ENCODE measurements at regions not wholly inside any gene's neighbourhood (a gene's known extent, or its start where the extent isn't known, plus 50 kb on each side); places are given as distances from the start of the nearest gene placed in this dataset.

DNA sequence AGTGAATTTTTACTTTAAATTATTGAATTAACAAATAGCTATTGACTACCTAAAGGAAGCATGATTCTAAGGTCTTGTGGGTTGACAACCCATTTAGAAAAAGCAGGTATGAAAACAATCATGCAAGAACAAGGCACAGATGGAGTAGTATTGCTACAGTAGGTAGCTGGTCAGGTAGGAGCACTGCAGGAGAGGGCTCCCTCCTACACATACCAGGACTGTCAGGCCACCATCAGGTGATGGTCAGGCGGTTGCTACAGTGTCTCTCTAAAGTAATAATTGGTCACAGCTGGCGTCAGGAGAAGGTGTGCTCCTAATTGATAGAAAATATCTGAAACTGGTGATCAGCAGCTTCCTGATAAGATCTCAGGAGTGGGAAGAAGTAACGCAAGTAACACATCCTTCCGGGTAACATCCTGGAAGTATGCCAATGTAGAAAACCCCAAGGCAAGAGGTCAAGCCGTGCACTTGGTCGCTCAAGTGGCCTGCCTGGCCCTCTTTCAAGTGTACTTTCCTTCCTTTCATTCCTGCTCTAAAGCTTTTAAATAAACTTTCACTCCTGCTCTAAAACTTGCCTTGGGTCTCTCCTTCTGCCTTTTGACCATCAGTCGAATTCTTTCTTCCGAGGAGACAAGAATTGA lies 486.5 kb downstream of the TMEM114 start:
- H3K27ac Mint-ChIP-seq (ENCODE audit: unreplicated experiment), result no peak overlapping the region
- H3K27me3 Mint-ChIP-seq (ENCODE audit: unreplicated experiment), result no peaks in the 10 kb centered on the region
- TF ChIP-seq, protein P1, sequence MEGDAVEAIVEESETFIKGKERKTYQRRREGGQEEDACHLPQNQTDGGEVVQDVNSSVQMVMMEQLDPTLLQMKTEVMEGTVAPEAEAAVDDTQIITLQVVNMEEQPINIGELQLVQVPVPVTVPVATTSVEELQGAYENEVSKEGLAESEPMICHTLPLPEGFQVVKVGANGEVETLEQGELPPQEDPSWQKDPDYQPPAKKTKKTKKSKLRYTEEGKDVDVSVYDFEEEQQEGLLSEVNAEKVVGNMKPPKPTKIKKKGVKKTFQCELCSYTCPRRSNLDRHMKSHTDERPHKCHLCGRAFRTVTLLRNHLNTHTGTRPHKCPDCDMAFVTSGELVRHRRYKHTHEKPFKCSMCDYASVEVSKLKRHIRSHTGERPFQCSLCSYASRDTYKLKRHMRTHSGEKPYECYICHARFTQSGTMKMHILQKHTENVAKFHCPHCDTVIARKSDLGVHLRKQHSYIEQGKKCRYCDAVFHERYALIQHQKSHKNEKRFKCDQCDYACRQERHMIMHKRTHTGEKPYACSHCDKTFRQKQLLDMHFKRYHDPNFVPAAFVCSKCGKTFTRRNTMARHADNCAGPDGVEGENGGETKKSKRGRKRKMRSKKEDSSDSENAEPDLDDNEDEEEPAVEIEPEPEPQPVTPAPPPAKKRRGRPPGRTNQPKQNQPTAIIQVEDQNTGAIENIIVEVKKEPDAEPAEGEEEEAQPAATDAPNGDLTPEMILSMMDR (IDR thresholded peaks at IDR 0.05), result no peak
- H3K9me3 Mint-ChIP-seq (ENCODE audit: unreplicated experiment), result peaks cover 33% of the 10 kb centered on the region
- no peak for DNase-seq (ENCODE audit: extremely low spot score, unreplicated experiment)
- H3K36me3 Mint-ChIP-seq (ENCODE audit: unreplicated experiment), result no peaks in the 10 kb centered on the region
- H3K4me1 Mint-ChIP-seq (ENCODE audit: unreplicated experiment), result no peaks in the 10 kb centered on the region
- no peak overlapping the region for H3K4me3 Mint-ChIP-seq (ENCODE audit: unreplicated experiment)

DNA sequence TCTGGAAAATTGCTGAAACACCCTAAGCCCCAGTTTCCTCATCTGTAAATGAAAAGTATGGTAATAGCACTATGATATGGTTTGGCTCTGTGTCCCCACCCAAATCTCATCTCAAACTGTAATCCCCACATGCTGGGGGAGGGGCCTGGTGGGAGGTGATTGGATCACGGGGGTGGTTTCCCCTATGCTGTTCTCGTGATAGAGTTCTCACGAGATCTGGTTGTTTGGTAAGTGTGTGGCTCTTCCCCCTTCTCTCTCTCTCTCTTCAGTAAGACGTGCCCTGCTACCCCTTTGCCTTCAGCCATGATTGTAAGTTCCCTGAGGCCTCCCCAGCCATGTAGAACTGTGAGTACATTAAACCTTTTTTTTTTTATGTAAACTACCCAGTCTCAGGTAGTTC lies 490.7 kb downstream of the TMEM114 start:
- Mint-ChIP-seq H3K9me3 (ENCODE audit: unreplicated experiment) (peaks cover 39% of the 10 kb centered on the region), H3K4me1 (ENCODE audit: unreplicated experiment) (no peaks in the 10 kb centered on the region), H3K27me3 (ENCODE audit: unreplicated experiment) (no peaks in the 10 kb centered on the region), H3K36me3 (ENCODE audit: unreplicated experiment) (no peaks in the 10 kb centered on the region), H3K4me3 (ENCODE audit: unreplicated experiment) (no peak overlapping the region), H3K27ac (ENCODE audit: unreplicated experiment) (no peak overlapping the region)
- no peak for DNase-seq (ENCODE audit: extremely low spot score, unreplicated experiment)
- TF ChIP-seq, protein P1 (IDR thresholded peaks at IDR 0.05), result no peak

DNA sequence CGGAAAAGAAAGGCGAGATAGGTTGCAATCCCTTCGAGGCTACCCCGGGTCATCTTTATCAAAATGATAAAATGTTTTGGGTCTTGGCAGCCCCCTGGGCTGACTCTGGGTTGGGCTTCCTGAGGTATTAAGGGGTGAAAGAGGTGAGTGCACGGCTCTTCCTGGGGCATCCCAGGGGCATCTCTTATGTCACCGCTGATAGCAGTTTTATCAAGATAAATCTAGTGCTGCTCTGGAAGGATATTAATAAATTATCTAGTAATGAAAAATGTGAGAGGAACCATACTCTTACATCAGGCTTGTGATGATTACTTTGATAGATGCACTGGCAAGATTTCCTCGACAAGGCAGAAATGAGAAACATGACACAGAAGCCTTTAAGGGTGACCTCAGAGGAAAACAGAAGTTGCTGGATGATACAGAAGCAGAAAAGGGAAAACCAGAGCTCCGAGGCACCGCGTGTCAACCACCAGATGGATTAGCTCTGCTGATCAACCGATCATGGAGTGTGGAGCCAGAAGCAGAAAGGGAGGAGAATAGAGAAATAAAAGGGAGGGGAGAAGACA lies 491.3 kb downstream of the TMEM114 start:
- Mint-ChIP-seq H3K27me3 (ENCODE audit: unreplicated experiment) (no peaks in the 10 kb centered on the region), H3K4me1 (ENCODE audit: unreplicated experiment) (no peaks in the 10 kb centered on the region), H3K36me3 (ENCODE audit: unreplicated experiment) (no peaks in the 10 kb centered on the region), H3K27ac (ENCODE audit: unreplicated experiment) (no peak overlapping the region), H3K4me3 (ENCODE audit: unreplicated experiment) (no peak overlapping the region), H3K9me3 (ENCODE audit: unreplicated experiment) (peaks cover 39% of the 10 kb centered on the region)
- DNase-seq (ENCODE audit: extremely low spot score, unreplicated experiment), result no peak
- TF ChIP-seq, protein P1 (IDR thresholded peaks at IDR 0.05), result no peak

DNA sequence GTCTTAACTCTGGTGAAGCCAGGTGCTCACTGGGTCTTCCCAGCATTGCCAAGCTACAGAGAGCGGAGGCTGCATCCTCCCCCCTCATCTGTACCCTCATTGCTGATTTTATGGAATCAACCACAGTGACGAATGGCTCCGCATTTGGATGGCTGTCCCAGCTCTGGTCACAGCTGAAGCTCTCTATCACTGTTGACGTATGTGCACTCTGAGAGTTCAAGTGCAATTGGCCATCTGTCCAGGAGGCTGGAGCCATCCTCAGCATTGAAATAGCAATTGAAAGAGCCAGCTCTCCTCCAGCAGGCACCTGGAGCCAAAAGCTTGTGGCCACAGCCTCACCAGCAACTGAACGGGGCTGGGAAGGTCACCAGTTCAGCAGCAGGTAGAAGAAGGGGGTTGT lies 494.1 kb downstream of the TMEM114 start:
- Mint-ChIP-seq H3K27me3 (ENCODE audit: unreplicated experiment) (no peaks in the 10 kb centered on the region), H3K9me3 (ENCODE audit: unreplicated experiment) (peaks cover 47% of the 10 kb centered on the region), H3K4me1 (ENCODE audit: unreplicated experiment) (no peaks in the 10 kb centered on the region), H3K4me3 (ENCODE audit: unreplicated experiment) (no peak overlapping the region), H3K36me3 (ENCODE audit: unreplicated experiment) (no peaks in the 10 kb centered on the region), H3K27ac (ENCODE audit: unreplicated experiment) (no peak overlapping the region)
- TF ChIP-seq, protein P1 (IDR thresholded peaks at IDR 0.05), result no peak
- DNase-seq (ENCODE audit: extremely low spot score, unreplicated experiment), result no peak

DNA sequence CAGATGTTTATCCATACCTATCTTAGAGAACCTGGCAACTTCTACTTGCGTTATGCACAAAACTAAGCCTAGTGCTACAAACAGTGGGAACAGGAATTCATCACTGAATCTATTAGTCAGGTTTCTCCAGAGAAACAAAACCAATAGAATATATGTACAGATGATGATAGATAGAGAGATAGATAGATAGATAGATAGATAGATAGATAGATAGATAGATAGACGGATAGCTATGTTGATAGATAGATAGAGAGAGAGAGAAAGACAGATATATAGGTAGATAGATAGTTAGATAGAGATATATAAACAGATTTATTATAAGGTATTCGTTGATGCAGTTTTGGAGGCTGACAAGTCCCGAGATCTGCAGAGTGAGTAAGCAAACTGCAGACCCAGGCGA lies 495.6 kb downstream of the TMEM114 start:
- Mint-ChIP-seq H3K9me3 (ENCODE audit: unreplicated experiment) (peaks cover 52% of the 10 kb centered on the region), H3K27me3 (ENCODE audit: unreplicated experiment) (no peaks in the 10 kb centered on the region), H3K27ac (ENCODE audit: unreplicated experiment) (no peak overlapping the region), H3K4me3 (ENCODE audit: unreplicated experiment) (no peak overlapping the region), H3K4me1 (ENCODE audit: unreplicated experiment) (no peaks in the 10 kb centered on the region), H3K36me3 (ENCODE audit: unreplicated experiment) (no peaks in the 10 kb centered on the region)
- TF ChIP-seq, protein P1 (IDR thresholded peaks at IDR 0.05), result no peak
- no peak for DNase-seq (ENCODE audit: extremely low spot score, unreplicated experiment)
